H1 (cell line): ENCODE measurements at regions not wholly inside any gene's neighbourhood (a gene's known extent, or its start where the extent isn't known, plus 50 kb on each side); places are given as distances from the start of the nearest gene placed in this dataset.

ENCODE experiments used
- CTCF ChIA-PET: fragments of 300-600 bp; sonication (Branson Sonifier 250); formaldehyde crosslinking; loops from one replicate; lab custom pipeline; 2021; ENCODE audit not compliant: partially characterized antibody; lab: Charles Lee
- POLR2A ChIA-PET: fragments of 300-600 bp; sonication (Branson Sonifier 250); formaldehyde crosslinking; loops from one replicate; lab custom pipeline; 2021; ENCODE audit warnings: inconsistent platforms; ENCODE audit not compliant: partially characterized antibody; lab: Charles Lee
- DNase-seq, 2 experiments: peaks; one replicate each; pipeline versions ENCODE4 v3.0.0 to v3.0.0-alpha.2; 2010 to 2022; ENCODE audit warnings: low spot score in 2 of 2, low read depth in 1 of 2, mixed read lengths in 1 of 2
- FAIRE-seq: peaks from 2 replicates; lab custom pipeline; 2011; peaks lifted over from hg19 to GRCh38; lab: Jason Lieb, UNC
- H2AFZ ChIP-seq: 2 replicates; pipeline ENCODE4 v1.8.1; 2012; ENCODE audit warnings: low read length, inconsistent platforms
- H2AK5ac ChIP-seq: 2 replicates; pipeline ENCODE4 v1.6.1; 2013; ENCODE audit warnings: low read depth, low read length
- H2BK120ac ChIP-seq: replicated peaks from 2 replicates; pipeline ENCODE3; 2013; ENCODE audit warnings: low read depth, low read length, inconsistent platforms
- H2BK12ac ChIP-seq: 2 replicates; pipeline ENCODE4 v1.6.1; 2013; ENCODE audit warnings: low read depth, low read length
- H2BK15ac ChIP-seq: 2 replicates; pipeline ENCODE4 v1.6.1; 2013; ENCODE audit warnings: low read length
- H2BK20ac ChIP-seq: 2 replicates; pipeline ENCODE4 v1.6.1; 2013; ENCODE audit warnings: low read length
- H2BK5ac ChIP-seq: 2 replicates; pipeline ENCODE4 v1.6.1; 2013; ENCODE audit warnings: low read depth, low read length
- H3K14ac ChIP-seq: 2 replicates; pipeline ENCODE4 v1.6.1; 2013; ENCODE audit warnings: inconsistent platforms; ENCODE audit not compliant: insufficient read length
- H3K18ac ChIP-seq: 2 replicates; pipeline ENCODE4 v1.6.1; 2013; ENCODE audit warnings: low read length; ENCODE audit errors: extremely low read depth
- H3K23ac ChIP-seq: 2 replicates; pipeline ENCODE4 v1.6.1; 2013; ENCODE audit warnings: inconsistent platforms; ENCODE audit not compliant: insufficient read length
- H3K23me2 ChIP-seq: 2 replicates; pipeline ENCODE4 v1.6.1; 2013; ENCODE audit warnings: low read depth, low read length
- H3K27ac ChIP-seq: 2 replicates; pipeline ENCODE4 v1.6.1; 2011; ENCODE audit warnings: low read depth, low read length, inconsistent platforms
- H3K27me3 ChIP-seq, 4 experiments: replicated peaks in 1 of 4; 1 replicate in 1 of 4; 2 replicates in 3 of 4; pipeline versions ENCODE4 v1.6.1 to v1.8.1; 2011 to 2013; ENCODE audit warnings: low read length in 3 of 4, mild to moderate bottlenecking in 3 of 4, inconsistent platforms in 2 of 4, mixed read lengths in 2 of 4, moderate library complexity in 1 of 4; ENCODE audit not compliant: control insufficient read depth in 3 of 4, insufficient read depth in 3 of 4; ENCODE audit errors: extremely low read depth in 1 of 4
- H3K36me3 ChIP-seq, 4 experiments: 2 replicates each; pipeline versions ENCODE4 v1.6.1 to v1.8.1; 2011 to 2013; ENCODE audit warnings: mild to moderate bottlenecking in 4 of 4, low read length in 3 of 4, moderate library complexity in 2 of 4, control low read depth in 1 of 4, inconsistent platforms in 1 of 4; ENCODE audit not compliant: insufficient read depth in 4 of 4, control insufficient read depth in 2 of 4
- H3K4ac ChIP-seq: replicated peaks from 2 replicates; pipeline ENCODE3; 2013; ENCODE audit warnings: low read length, low read depth, mixed read lengths, inconsistent platforms; ENCODE audit not compliant: insufficient read length
- H3K4me1 ChIP-seq, 4 experiments: replicated peaks in 1 of 4; 1 replicate in 1 of 4; 2 replicates in 3 of 4; pipeline versions ENCODE4 v1.6.1 to v1.8.1; 2011 to 2013; ENCODE audit warnings: low read length in 3 of 4, inconsistent platforms in 2 of 4, mixed read lengths in 1 of 4; ENCODE audit not compliant: insufficient read depth in 4 of 4, control insufficient read depth in 3 of 4
- H3K4me2 ChIP-seq, 2 experiments: 2 replicates each; pipeline versions ENCODE4 v1.6.1 to v1.8.1; 2011 to 2013; ENCODE audit warnings: low read depth in 2 of 2, low read length in 2 of 2, control low read depth in 1 of 2, inconsistent platforms in 1 of 2, mild to moderate bottlenecking in 1 of 2; ENCODE audit not compliant: insufficient read depth in 1 of 2
- H3K4me3 ChIP-seq, 4 experiments: fragments of 200-600, 300-600 bp in 1 of 4; sonication (generic), shearing (Covaris generic), sonication (Bioruptor Twin) in 1 of 4; 2 replicates each; pipeline versions ENCODE4 v1.5.1 to v1.8.1; 2011 to 2016; ENCODE audit warnings: low read length in 4 of 4, low read depth in 3 of 4, control low read depth in 2 of 4, inconsistent platforms in 2 of 4, mild to moderate bottlenecking in 2 of 4, mixed read lengths in 1 of 4, moderate library complexity in 1 of 4; ENCODE audit not compliant: insufficient read depth in 2 of 4; ENCODE audit errors: extremely low read depth in 1 of 4
- H3K56ac ChIP-seq: replicated peaks from 2 replicates; pipeline ENCODE3; 2013; ENCODE audit warnings: low read depth, mild to moderate bottlenecking, mixed read lengths, low read length, inconsistent platforms; ENCODE audit not compliant: insufficient read length
- H3K79me1 ChIP-seq: 2 replicates; pipeline ENCODE4 v1.6.1; 2013; ENCODE audit warnings: low read depth, low read length, control low read depth
- H3K79me2 ChIP-seq, 2 experiments: 2 replicates each; pipeline versions ENCODE4 v1.6.1 to v1.8.1; 2012 to 2013; ENCODE audit warnings: low read length in 2 of 2, mild to moderate bottlenecking in 2 of 2, inconsistent platforms in 1 of 2; ENCODE audit not compliant: insufficient read depth in 2 of 2, control insufficient read depth in 1 of 2
- H3K9ac ChIP-seq, 4 experiments: replicated peaks in 1 of 4; 1 replicate in 1 of 4; 2 replicates in 3 of 4; pipeline versions ENCODE4 v1.6.1 to v1.8.1; 2011 to 2013; ENCODE audit warnings: low read depth in 3 of 4, low read length in 3 of 4, control low read depth in 2 of 4, mild to moderate bottlenecking in 2 of 4, moderate library complexity in 2 of 4, inconsistent platforms in 1 of 4; ENCODE audit errors: extremely low read depth in 1 of 4
- H3K9me3 ChIP-seq, 2 experiments: 2 replicates each; pipeline versions ENCODE4 v1.6.1 to v1.8.1; 2012 to 2013; ENCODE audit warnings: mild to moderate bottlenecking in 2 of 2, moderate library complexity in 2 of 2, control low read depth in 1 of 2, inconsistent platforms in 1 of 2, low read depth in 1 of 2, low read length in 1 of 2, mixed read lengths in 1 of 2; ENCODE audit not compliant: insufficient read depth in 2 of 2
- H4K20me1 ChIP-seq, 2 experiments: replicated peaks in 1 of 2; 2 replicates each; pipeline versions ENCODE3 to v1.8.1; 2011 to 2013; ENCODE audit warnings: inconsistent platforms in 2 of 2, low read length in 2 of 2, mild to moderate bottlenecking in 1 of 2; ENCODE audit not compliant: insufficient read depth in 2 of 2, control insufficient read depth in 1 of 2
- H4K5ac ChIP-seq: 2 replicates; pipeline ENCODE4 v1.6.1; 2013; ENCODE audit warnings: low read length, low read depth, mixed read lengths, inconsistent platforms; ENCODE audit not compliant: insufficient read length
- H4K8ac ChIP-seq: 2 replicates; pipeline ENCODE4 v1.8.0; 2013; ENCODE audit warnings: mild to moderate bottlenecking, moderate library complexity, low read length, inconsistent platforms; ENCODE audit not compliant: insufficient read depth; ENCODE audit errors: extremely low read depth
- H4K91ac ChIP-seq: replicated peaks from 2 replicates; pipeline ENCODE3; 2013; ENCODE audit warnings: low read length, mixed read lengths, inconsistent platforms; ENCODE audit not compliant: insufficient read length
- BCL11A ChIP-seq, 2 experiments: IDR thresholded peaks; one replicate each; pipeline ENCODE4 v1.6.1; 2011; ENCODE audit warnings: low read depth in 2 of 2, low read length in 2 of 2, mild to moderate bottlenecking in 2 of 2
- FOSL1 ChIP-seq: IDR thresholded peaks from 2 replicates; pipeline ENCODE4 v1.6.1; 2011; ENCODE audit warnings: mild to moderate bottlenecking, low read depth, low read length, moderate library complexity; ENCODE audit not compliant: insufficient read depth
- SIN3A ChIP-seq, 2 experiments: IDR thresholded peaks in 1 of 2; conservative IDR thresholded peaks in 1 of 2; 2 replicates each; pipeline ENCODE4 v1.6.1; 2011 to 2012; ENCODE audit warnings: low read length in 2 of 2, improper control_type of control experiment in 1 of 2, low read depth in 1 of 2, mild to moderate bottlenecking in 1 of 2
- SUZ12 ChIP-seq: fragments of 200-600 bp; sonication (generic); IDR thresholded peaks from 2 replicates; pipeline ENCODE4 v1.6.1; 2012; ENCODE audit warnings: mild to moderate bottlenecking, inconsistent platforms, low read length, moderate library complexity, mixed read lengths
- WGBS, 2 experiments: shearing (Covaris generic) in 1 of 2; methylation state at CpG; one replicate each; pipeline versions ENCODE4 v1.1.6 to v1.1.7; 2013 to 2015; ENCODE audit warnings: low lambda C conversion rate in 2 of 2, mixed read lengths in 2 of 2, inconsistent platforms in 1 of 2, low coverage in 1 of 2, missing lambda C conversion rate in 1 of 2; ENCODE audit not compliant: insufficient replicate concordance in 2 of 2, insufficient coverage in 1 of 2, insufficient read length in 1 of 2; ENCODE audit errors: extremely low coverage in 1 of 2, missing lambda C conversion rate in 1 of 2; 5-methylcytosine and 5-hydroxymethylcytosine counted together
- TF ChIP-seq, protein P1 (sequence below): IDR thresholded peaks from 2 replicates; pipeline ENCODE4 v1.6.1; 2012; ENCODE audit warnings: inconsistent platforms
- TF ChIP-seq, protein P2 (sequence below): IDR thresholded peaks from 2 replicates; pipeline ENCODE4 v1.6.1; 2012; ENCODE audit warnings: inconsistent platforms

DNA sequence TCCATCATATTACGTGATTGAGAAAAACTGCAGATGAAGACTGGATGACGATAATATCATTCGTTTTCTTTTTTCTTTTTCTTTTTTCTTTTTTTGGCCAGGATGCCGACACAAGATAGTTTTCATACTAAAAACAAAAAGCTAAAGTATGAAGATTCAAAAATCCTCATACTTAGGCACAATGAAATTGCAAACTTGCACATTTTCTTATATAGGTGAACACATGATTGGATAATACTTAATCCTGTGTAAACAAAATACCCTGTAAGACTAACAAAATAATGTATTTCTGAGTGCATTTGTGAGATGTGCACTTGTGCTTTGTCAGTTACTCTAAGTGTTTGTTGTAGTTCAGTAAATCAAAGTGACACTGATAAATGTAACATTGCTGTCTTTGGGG lies 568.9 kb downstream of the ANKRD50 start:
- H4K5ac ChIP-seq: no peak overlapping the region
- H3K27ac ChIP-seq: no peak overlapping the region
- H3K27me3 ChIP-seq: no peaks in the 10 kb centered on the region
- H3K79me2 ChIP-seq: no peaks in the 10 kb centered on the region
- no peaks in the 10 kb centered on the region; the same call in 1 of the 2 replicates for H3K23me2 ChIP-seq
- no peak overlapping the region for H3K9ac ChIP-seq
- no peak overlapping the region for H3K4me2 ChIP-seq
- H2BK5ac ChIP-seq: no peak overlapping the region
- H3K56ac ChIP-seq: no peak overlapping the region
- H3K9me3 ChIP-seq: no peaks in the 10 kb centered on the region
- TF ChIP-seq SIN3A (conservative IDR thresholded peaks at IDR 0.05 in 1 of 2, IDR thresholded peaks at IDR 0.05 in 1 of 2; ENCODE audit: low read depth in 1 of 2, low read length in 2 of 2) (no peak), BCL11A (IDR thresholded peaks at IDR 0.05; ENCODE audit: low read depth in 2 of 2, low read length in 2 of 2) (no peak), SUZ12 (no peak), FOSL1 (no peak)
- TF ChIP-seq, protein P1, sequence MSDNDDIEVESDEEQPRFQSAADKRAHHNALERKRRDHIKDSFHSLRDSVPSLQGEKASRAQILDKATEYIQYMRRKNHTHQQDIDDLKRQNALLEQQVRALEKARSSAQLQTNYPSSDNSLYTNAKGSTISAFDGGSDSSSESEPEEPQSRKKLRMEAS: no peak
- TF ChIP-seq, protein P2, sequence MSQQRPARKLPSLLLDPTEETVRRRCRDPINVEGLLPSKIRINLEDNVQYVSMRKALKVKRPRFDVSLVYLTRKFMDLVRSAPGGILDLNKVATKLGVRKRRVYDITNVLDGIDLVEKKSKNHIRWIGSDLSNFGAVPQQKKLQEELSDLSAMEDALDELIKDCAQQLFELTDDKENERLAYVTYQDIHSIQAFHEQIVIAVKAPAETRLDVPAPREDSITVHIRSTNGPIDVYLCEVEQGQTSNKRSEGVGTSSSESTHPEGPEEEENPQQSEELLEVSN: no peak
- no peaks in the 10 kb centered on the region for H3K4me1 ChIP-seq
- H3K36me3 ChIP-seq: no peaks in the 10 kb centered on the region
- WGBS, 2 experiments: 96% methylated on average over 4 of the region's 4 CpGs; no CpG with 5 or more reads in 1 of the 2 experiments
- H2BK15ac ChIP-seq: no peak overlapping the region
- no peaks in the 10 kb centered on the region for H3K79me1 ChIP-seq
- no peak overlapping the region for H4K91ac ChIP-seq
- no peak overlapping the region for H2BK20ac ChIP-seq
- H2AFZ ChIP-seq: no peak overlapping the region
- no peak for DNase-seq
- H3K4me3 ChIP-seq: no peak overlapping the region
- H3K4ac ChIP-seq: no peak overlapping the region
- no peak for FAIRE-seq
- H3K14ac ChIP-seq: no peak overlapping the region
- H4K8ac ChIP-seq: no peak overlapping the region
- no peak overlapping the region for H3K23ac ChIP-seq
- no peaks in the 10 kb centered on the region for H4K20me1 ChIP-seq
- H2BK120ac ChIP-seq: no peak overlapping the region
- no peak overlapping the region for H2AK5ac ChIP-seq
- H2BK12ac ChIP-seq: no peak overlapping the region
- CTCF ChIA-PET: no interaction called here
- POLR2A ChIA-PET: no interaction called here
- H3K18ac ChIP-seq: no peak overlapping the region
